K562 (cell line): ENCODE measurements at regions not wholly inside any gene's neighbourhood (a gene's known extent, or its start where the extent isn't known, plus 50 kb on each side); places are given as distances from the start of the nearest gene placed in this dataset.

Experiments used
- ATAC-seq: fragments of 200-7000 bp; cut with Tn5 transposase; 3 replicates; pipeline ENCODE4 v1.9.1; 2020; ENCODE audit warnings: moderate library complexity
- BruUV-seq: library from RNA; stranded (reverse); fragments of 400-500 nt; replicated peaks from 2 replicates; lab custom pipeline; 2021; lab: Mats Ljungman, UMichigan
- CTCF ChIA-PET: fragments of 300-600 bp; formaldehyde crosslinking; extraction: SDS; loops from one replicate; lab custom pipeline; 2021; ENCODE audit warnings: low intra/inter-chr PET ratio; lab: Yijun Ruan, JAX
- POLR2A ChIA-PET: fragments of 300-600, 350-650 bp; sonication (Branson Sonifier 250); formaldehyde crosslinking; extraction: SDS; loops from one replicate; lab custom pipeline; 2021; ENCODE audit warnings: antibody characterized with exemption, inconsistent platforms; lab: Yijun Ruan, JAX
- DNase-seq, 4 experiments: peaks; one replicate each; pipeline versions ENCODE4 v3.0.0 to v3.0.0-alpha.2; 2011 to 2018; ENCODE audit warnings: low spot score in 3 of 4, mixed read lengths in 3 of 4; ENCODE audit errors: extremely low read depth in 1 of 4
- FAIRE-seq: peaks from 2 replicates; lab custom pipeline; 2011; peaks lifted over from hg19 to GRCh38; lab: Jason Lieb, UNC
- H2AFZ ChIP-seq: 2 replicates; pipeline ENCODE4 v1.6.0; 2011; ENCODE audit warnings: low read depth, low read length, control low read depth, inconsistent platforms
- H3K27ac ChIP-seq: fragments of 200-600 bp; 3 replicates; pipeline ENCODE4 v1.8.0; 2011; ENCODE audit warnings: low read depth, mild to moderate bottlenecking, control low read depth, inconsistent platforms, low read length, moderate library complexity, mixed read lengths; ENCODE audit errors: extremely low read depth
- H3K27me3 ChIP-seq, 2 experiments: fragments of 300-600 bp in 1 of 2; 2 replicates in 1 of 2; 3 replicates in 1 of 2; pipeline versions ENCODE4 v1.6.0 to v1.8.0; 2011; ENCODE audit warnings: inconsistent platforms in 2 of 2, low read length in 2 of 2, mild to moderate bottlenecking in 1 of 2, mixed read lengths in 1 of 2, moderate library complexity in 1 of 2; ENCODE audit not compliant: control insufficient read depth in 2 of 2, insufficient read depth in 2 of 2
- H3K36me3 ChIP-seq: fragments of 300-600 bp; 3 replicates; pipeline ENCODE4 v1.8.0; 2011; ENCODE audit warnings: mild to moderate bottlenecking, low read length, inconsistent platforms; ENCODE audit not compliant: control insufficient read depth, insufficient read depth
- H3K4me1 ChIP-seq, 2 experiments: fragments of 200-600 bp in 1 of 2; replicated peaks in 1 of 2; 2 replicates in 1 of 2; 3 replicates in 1 of 2; pipeline versions ENCODE4 v1.5.1 to v1.8.0; 2011; ENCODE audit warnings: inconsistent platforms in 2 of 2, low read length in 2 of 2, mild to moderate bottlenecking in 1 of 2, mixed read lengths in 1 of 2, moderate library complexity in 1 of 2; ENCODE audit not compliant: control insufficient read depth in 2 of 2, insufficient read depth in 2 of 2
- H3K4me2 ChIP-seq: 2 replicates; pipeline ENCODE4 v1.6.1; 2011; ENCODE audit warnings: low read length, control low read depth, inconsistent platforms, mixed read lengths; ENCODE audit not compliant: insufficient read depth
- H3K4me3 ChIP-seq: fragments of 200-600 bp; sonication (generic), shearing (Covaris generic); 2 replicates; pipeline ENCODE4 v1.5.1; 2016; ENCODE audit warnings: control low read depth, inconsistent platforms
- H3K79me2 ChIP-seq: fragments of 200-600 bp; 3 replicates; pipeline ENCODE4 v1.8.0; 2011; ENCODE audit warnings: low read length, inconsistent platforms; ENCODE audit not compliant: control insufficient read depth, insufficient read depth
- H3K9ac ChIP-seq, 2 experiments: 2 replicates each; pipeline versions ENCODE4 v1.6.0 to v1.6.1; 2011; ENCODE audit warnings: low read depth in 2 of 2, low read length in 2 of 2, control low read depth in 1 of 2, inconsistent platforms in 1 of 2, mild to moderate bottlenecking in 1 of 2, mixed read lengths in 1 of 2; ENCODE audit not compliant: insufficient read depth in 1 of 2
- H3K9me1 ChIP-seq: one replicate; pipeline ENCODE4 v1.6.0; 2011; ENCODE audit warnings: inconsistent platforms, mild to moderate bottlenecking, low read length, moderate library complexity; ENCODE audit not compliant: control insufficient read depth, insufficient read depth
- H3K9me3 ChIP-seq: replicated peaks from 2 replicates; pipeline ENCODE4 v1.5.1; 2011; ENCODE audit warnings: low read depth, low read length, inconsistent platforms; ENCODE audit not compliant: control insufficient read depth, insufficient read depth
- H4K20me1 ChIP-seq: replicated peaks from 2 replicates; pipeline ENCODE4 v1.6.1; 2011; ENCODE audit warnings: low read length, inconsistent platforms, mixed read lengths; ENCODE audit not compliant: control insufficient read depth, insufficient read depth
- CEBPZ ChIP-seq: fragments of 150-350 bp; IDR thresholded peaks from 2 replicates; pipeline ENCODE4 v1.6.1; 2014; ENCODE audit warnings: low read depth, mild to moderate bottlenecking, low read length, borderline replicate concordance
- ETV6 ChIP-seq, 3 experiments: fragments of 150-350 bp in 1 of 3; sonication (generic) in 1 of 3; formaldehyde crosslinking in 1 of 3; IDR thresholded peaks; 2 replicates each; pipeline versions ENCODE4 v1.6.1 to v1.8.0; 2014 to 2022; ENCODE audit warnings: borderline replicate concordance in 2 of 3, low read depth in 2 of 3, antibody characterized with exemption in 1 of 3, low read length in 1 of 3, mild to moderate bottlenecking in 1 of 3, missing genetic modification reagents in 1 of 3
- FOS ChIP-seq: IDR thresholded peaks from 3 replicates; pipeline ENCODE4 v1.6.1; 2011; ENCODE audit not compliant: insufficient read length; ENCODE audit errors: extremely low read depth
- HDGF ChIP-seq: fragments of 450-650 bp; IDR thresholded peaks from 2 replicates; pipeline ENCODE4 v1.6.1; 2016
- JUND ChIP-seq, 2 experiments: IDR thresholded peaks; 2 replicates in 1 of 2; 3 replicates in 1 of 2; pipeline ENCODE4 v1.6.1; 2011; ENCODE audit warnings: borderline replicate concordance in 2 of 2, low read depth in 2 of 2, low read length in 2 of 2, improper control_type of control experiment in 1 of 2, missing biosample characterization in 1 of 2, missing genetic modification characterization in 1 of 2, missing genetic modification reagents in 1 of 2
- KDM1A ChIP-seq, 2 experiments: fragments of 450-650 bp; IDR thresholded peaks; 2 replicates each; pipeline ENCODE4 v1.6.1; 2016; ENCODE audit warnings: mild to moderate bottlenecking in 2 of 2
- MTA1 ChIP-seq: fragments of 450-650 bp; IDR thresholded peaks from 2 replicates; pipeline ENCODE4 v1.6.1; 2017; ENCODE audit warnings: borderline replicate concordance
- STAT6 ChIP-seq: sonication (generic); formaldehyde crosslinking; IDR thresholded peaks from 2 replicates; pipeline ENCODE4 v1.8.1; 2023; ENCODE audit warnings: mild to moderate bottlenecking, missing genetic modification reagents
- TGIF2 ChIP-seq: sonication (generic); formaldehyde crosslinking; IDR thresholded peaks from 2 replicates; pipeline ENCODE4 v1.8.1; 2022; ENCODE audit warnings: mild to moderate bottlenecking, missing genetic modification reagents, moderate library complexity
- ZFPM2 ChIP-seq: fragments of 250-450 bp; sonication (Bioruptor Pico); IDR thresholded peaks from 2 replicates; pipeline ENCODE4 v1.5.1; 2022; ENCODE audit warnings: mild to moderate bottlenecking
- ZNF224 ChIP-seq: sonication (generic); formaldehyde crosslinking; IDR thresholded peaks from 2 replicates; pipeline ENCODE4 v1.8.0; 2022; ENCODE audit warnings: mild to moderate bottlenecking, missing genetic modification reagents
- ZNF639 ChIP-seq, 2 experiments: fragments of 200-800 bp in 1 of 2; sonication (Bioruptor generic) in 1 of 2; sonication (generic) in 1 of 2; formaldehyde crosslinking in 1 of 2; IDR thresholded peaks in 1 of 2; conservative IDR thresholded peaks in 1 of 2; 2 replicates each; pipeline versions ENCODE4 v1.5.0 to v1.6.1; 2016 to 2020; ENCODE audit warnings: missing compliant biosample characterization in 1 of 2, missing genetic modification characterization in 1 of 2, missing genetic modification reagents in 1 of 2
- ZNF695 ChIP-seq: fragments of 450-650 bp; formaldehyde crosslinking; IDR thresholded peaks from 2 replicates; pipeline ENCODE4 v1.4.0; 2020; ENCODE audit warnings: mild to moderate bottlenecking, moderate library complexity
- WGBS: fragments of 100-300 bp; shearing (Covaris generic); methylation state at CpG from one replicate; pipeline ENCODE4 v1.1.6; 2016; ENCODE audit warnings: low coverage, mixed read lengths; ENCODE audit not compliant: insufficient coverage; ENCODE audit errors: missing lambda C conversion rate; 5-methylcytosine and 5-hydroxymethylcytosine counted together
- in situ Hi-C: fragments of 300-500 bp; cut with MboI; formaldehyde crosslinking; loops from 4 replicates; pipeline ENCODE4 v1.15.0; 2018; ENCODE audit warnings: inconsistent platforms, mixed read lengths
- intact Hi-C: fragments of 100-400 bp; cut with micrococcal nuclease; formaldehyde crosslinking; loops from 2 replicates; pipeline ENCODE4 v1.14.2; 2022

- TF ChIP-seq MTA1: no peak
Observed at GRCh38 chr2:224325941-224326340, 76.0 kb downstream of the FAM124B start (continued).

GRCh38 chr2:224324604-224325003, 77.3 kb downstream of the FAM124B start:
- intact Hi-C loops (no loop called here), in situ Hi-C loops (no loop called here)
- ChIA-PET POLR2A (no interaction called here), CTCF (no interaction called here)
- no peaks in the 10 kb centered on the region for H3K36me3 ChIP-seq
- DNase-seq (no peak), FAIRE-seq (no peak), ATAC-seq (no peak)
- no peak overlapping the region for H3K27ac ChIP-seq
- no peaks in the 10 kb centered on the region for H3K27me3 ChIP-seq
- H3K4me1 ChIP-seq: no peaks in the 10 kb centered on the region
- no peaks in the 10 kb centered on the region for H3K79me2 ChIP-seq
- no peak overlapping the region for H3K4me2 ChIP-seq
- H3K9ac ChIP-seq: no peak overlapping the region
- no TSS peak for BruUV-seq
- no peaks in the 10 kb centered on the region for H3K9me1 ChIP-seq
- H3K4me3 ChIP-seq: no peak overlapping the region
- 4% methylated on average over 5 of the region's 5 CpGs for WGBS
- H4K20me1 ChIP-seq: no peaks in the 10 kb centered on the region
- H3K9me3 ChIP-seq: no peaks in the 10 kb centered on the region
- no peak overlapping the region for H2AFZ ChIP-seq
- TF ChIP-seq ZNF695 (CRISPR knock-in tag) (no peak), ZNF639 (CRISPR knock-in tag; conservative IDR thresholded peaks at IDR 0.05 in 1 of 2, IDR thresholded peaks at IDR 0.05 in 1 of 2) (no peak), CEBPZ (no peak), TGIF2 (CRISPR knock-in tag) (no peak), HDGF (no peak), ETV6 (IDR thresholded peaks at IDR 0.05; ENCODE audit: borderline replicate concordance in 1 of 2, low read depth in 2 of 2, low read length in 1 of 2) (no peak), ETV6 (CRISPR knock-in tag; IDR thresholded peaks at IDR 0.05; ENCODE audit: borderline replicate concordance) (no peak), ZNF224 (CRISPR knock-in tag) (no peak), JUND (IDR thresholded peaks at IDR 0.05; ENCODE audit: borderline replicate concordance, low read depth, low read length) (no peak), JUND (tag; IDR thresholded peaks at IDR 0.05; ENCODE audit: borderline replicate concordance, low read depth, low read length) (no peak), KDM1A (IDR thresholded peaks at IDR 0.05) (no peak), ZFPM2 (CRISPR knock-in tag) (no peak), STAT6 (CRISPR knock-in tag) (no peak), FOS (no peak)
